IPS-15b (cell line): ENCODE measurements at regions not wholly inside any gene's neighbourhood (a gene's known extent, or its start where the extent isn't known, plus 50 kb on each side); places are given as distances from the start of the nearest gene placed in this dataset.

Source experiments
- H3K27me3 ChIP-seq: one replicate; pipeline ENCODE4 v1.6.1; 2013; ENCODE audit warnings: low read length; ENCODE audit not compliant: control insufficient read depth, insufficient read depth
- H3K36me3 ChIP-seq: one replicate; pipeline ENCODE4 v1.6.1; 2013; ENCODE audit warnings: low read length; ENCODE audit not compliant: control insufficient read depth, insufficient read depth
- H3K4me1 ChIP-seq: one replicate; pipeline ENCODE4 v1.6.1; 2013; ENCODE audit warnings: mild to moderate bottlenecking, low read length; ENCODE audit not compliant: control insufficient read depth, insufficient read depth
- H3K4me3 ChIP-seq: one replicate; pipeline ENCODE4 v1.5.1; 2013; ENCODE audit warnings: low read depth, low read length
- H3K9ac ChIP-seq: one replicate; pipeline ENCODE4 v1.6.1; 2013; ENCODE audit warnings: low read depth, mild to moderate bottlenecking, low read length
- H3K9me3 ChIP-seq: one replicate; pipeline ENCODE4 v1.6.1; 2013; ENCODE audit warnings: mild to moderate bottlenecking, low read length; ENCODE audit not compliant: control insufficient read depth, insufficient read depth

GRCh38 chr17:6011206-6011605, 59.0 kb upstream of the WSCD1 start:
- Histone ChIP-seq H3K9ac (no peak overlapping the region), H3K4me3 (no peak overlapping the region), H3K27me3 (no peaks in the 10 kb centered on the region), H3K4me1 (no peaks in the 10 kb centered on the region), H3K9me3 (no peaks in the 10 kb centered on the region), H3K36me3 (no peaks in the 10 kb centered on the region)

GRCh38 chr17:6018788-6019187, 51.4 kb upstream of the WSCD1 start:
- no peaks in the 10 kb centered on the region for H3K9me3 ChIP-seq
- no peaks in the 10 kb centered on the region for H3K27me3 ChIP-seq
- H3K9ac ChIP-seq: no peak overlapping the region
- H3K4me1 ChIP-seq: no peaks in the 10 kb centered on the region
- no peak overlapping the region for H3K4me3 ChIP-seq
- no peaks in the 10 kb centered on the region for H3K36me3 ChIP-seq

- Histone ChIP-seq H3K9ac (no peak overlapping the region), H3K27me3 (no peaks in the 10 kb centered on the region), H3K4me1 (no peaks in the 10 kb centered on the region), H3K9me3 (no peaks in the 10 kb centered on the region), H3K4me3 (no peak overlapping the region), H3K36me3 (no peaks in the 10 kb centered on the region)
These were observed 50.2 kb upstream of the WSCD1 start for GRCh38 chr17:6019959-6020358.

GRCh38 chr17:6020376-6021010, 49.7 kb upstream of the WSCD1 start:
- H3K9ac ChIP-seq: no peak overlapping the region
- H3K4me1 ChIP-seq: no peaks in the 10 kb centered on the region
- H3K4me3 ChIP-seq: no peak overlapping the region
- no peaks in the 10 kb centered on the region for H3K36me3 ChIP-seq
- no peaks in the 10 kb centered on the region for H3K9me3 ChIP-seq
- no peaks in the 10 kb centered on the region for H3K27me3 ChIP-seq
